ENCODE measurements at regions not wholly inside any gene's neighbourhood (a gene's known extent, or its start where the extent isn't known, plus 50 kb on each side); places are given as distances from the start of the nearest gene placed in this dataset.

DNA sequence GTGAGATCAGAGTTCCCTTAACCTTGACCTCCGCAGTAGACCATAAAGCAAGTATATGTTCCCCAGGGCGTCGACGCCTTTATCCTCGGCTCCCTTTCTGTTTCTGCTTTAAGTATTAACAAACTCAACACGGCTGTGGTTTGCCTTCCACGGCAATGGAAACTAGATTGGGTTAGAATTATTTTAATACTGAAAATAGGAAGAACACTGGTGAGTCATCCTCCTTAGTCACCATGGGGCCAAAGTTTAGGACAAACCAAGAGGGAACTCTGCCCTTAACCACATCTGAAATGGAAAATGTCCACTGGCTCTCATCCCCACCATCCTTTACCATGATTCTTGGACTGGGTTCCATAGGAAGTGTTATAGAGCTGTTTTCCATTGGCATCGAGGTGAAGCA is 386.1 kb downstream of the ACTL7B start:
- TF ChIP-seq, protein P1, sequence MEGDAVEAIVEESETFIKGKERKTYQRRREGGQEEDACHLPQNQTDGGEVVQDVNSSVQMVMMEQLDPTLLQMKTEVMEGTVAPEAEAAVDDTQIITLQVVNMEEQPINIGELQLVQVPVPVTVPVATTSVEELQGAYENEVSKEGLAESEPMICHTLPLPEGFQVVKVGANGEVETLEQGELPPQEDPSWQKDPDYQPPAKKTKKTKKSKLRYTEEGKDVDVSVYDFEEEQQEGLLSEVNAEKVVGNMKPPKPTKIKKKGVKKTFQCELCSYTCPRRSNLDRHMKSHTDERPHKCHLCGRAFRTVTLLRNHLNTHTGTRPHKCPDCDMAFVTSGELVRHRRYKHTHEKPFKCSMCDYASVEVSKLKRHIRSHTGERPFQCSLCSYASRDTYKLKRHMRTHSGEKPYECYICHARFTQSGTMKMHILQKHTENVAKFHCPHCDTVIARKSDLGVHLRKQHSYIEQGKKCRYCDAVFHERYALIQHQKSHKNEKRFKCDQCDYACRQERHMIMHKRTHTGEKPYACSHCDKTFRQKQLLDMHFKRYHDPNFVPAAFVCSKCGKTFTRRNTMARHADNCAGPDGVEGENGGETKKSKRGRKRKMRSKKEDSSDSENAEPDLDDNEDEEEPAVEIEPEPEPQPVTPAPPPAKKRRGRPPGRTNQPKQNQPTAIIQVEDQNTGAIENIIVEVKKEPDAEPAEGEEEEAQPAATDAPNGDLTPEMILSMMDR (IDR thresholded peaks at IDR 0.05), result no peak
- TF ChIP-seq POLR2A (IDR thresholded peaks at IDR 0.05), result no peak

Measured in right lobe of liver (tissue), 4 donors.